NCI-H1092 treated with DMSO at 0.1 percent for 48 hours (cell line): ENCODE measurements at regions not wholly inside any gene's neighbourhood (a gene's known extent, or its start where the extent isn't known, plus 50 kb on each side); places are given as distances from the start of the nearest gene placed in this dataset.

Experiments
- DNase-seq: peaks from one replicate; lab custom pipeline; 2025; lab: John Stamatoyannopoulos, UW

- no peak for DNase-seq
These were observed 216.5 kb upstream of the RREB1 start for GRCh38 chr6:6891125-6891721.

- no peak for DNase-seq
These were observed 215.8 kb upstream of the RREB1 start for GRCh38 chr6:6891949-6892461.

- DNase-seq = no peak
These were observed 214.8 kb upstream of the RREB1 start for GRCh38 chr6:6892744-6893583.

GRCh38 chr6:6893701-6894100 is 214.1 kb upstream of the RREB1 start:
- no peak for DNase-seq

GRCh38 chr6:6895929-6896328 is 211.8 kb upstream of the RREB1 start:
- no peak for DNase-seq

GRCh38 chr6:6897140-6897539 is 210.6 kb upstream of the RREB1 start:
- DNase-seq = no peak

- DNase-seq = no peak
These were observed 207.1 kb upstream of the RREB1 start for GRCh38 chr6:6900569-6901204.

- no peak for DNase-seq
These were observed 206.5 kb upstream of the RREB1 start for GRCh38 chr6:6901205-6901719.

- no peak for DNase-seq
These were observed 205.8 kb upstream of the RREB1 start for GRCh38 chr6:6901945-6902344.

- DNase-seq = no peak
These were observed 201.7 kb upstream of the RREB1 start for GRCh38 chr6:6905961-6906518.

- DNase-seq = no peak
These were observed 201.1 kb upstream of the RREB1 start for GRCh38 chr6:6906570-6907213.

- DNase-seq = no peak
These were observed 200.5 kb upstream of the RREB1 start for GRCh38 chr6:6907286-6907685.

- no peak for DNase-seq
These were observed 199.6 kb upstream of the RREB1 start for GRCh38 chr6:6908121-6908520.

GRCh38 chr6:6909111-6909510 is 198.7 kb upstream of the RREB1 start:
- DNase-seq = no peak

GRCh38 chr6:6910734-6911295 is 196.9 kb upstream of the RREB1 start:
- DNase-seq = no peak

GRCh38 chr6:6911391-6911790 is 196.4 kb upstream of the RREB1 start:
- no peak for DNase-seq

- no peak for DNase-seq
These were observed 194.7 kb upstream of the RREB1 start for GRCh38 chr6:6912817-6913744.

GRCh38 chr6:6915219-6915618 is 192.5 kb upstream of the RREB1 start:
- DNase-seq = no peak

GRCh38 chr6:6915813-6916547 is 191.8 kb upstream of the RREB1 start:
- DNase-seq = no peak

- DNase-seq = no peak
These were observed 191.2 kb upstream of the RREB1 start for GRCh38 chr6:6916598-6916997.
